OCI-LY1 (cell line): ENCODE measurements at regions not wholly inside any gene's neighbourhood (a gene's known extent, or its start where the extent isn't known, plus 50 kb on each side); places are given as distances from the start of the nearest gene placed in this dataset.

Experiments
- CTCF ChIP-seq: fragments of 200-600 bp; sonication (generic), shearing (Covaris generic); IDR thresholded peaks from 2 replicates; pipeline ENCODE4 v1.5.1; 2017; ENCODE audit warnings: mild to moderate bottlenecking, antibody characterized with exemption, low read length, moderate library complexity, mixed read lengths
- EZH2 ChIP-seq: fragments of 200-600 bp; sonication (generic), shearing (Covaris generic); IDR thresholded peaks from 2 replicates; pipeline ENCODE4 v1.8.0; 2017; ENCODE audit warnings: borderline replicate concordance, mixed run types, mild to moderate bottlenecking, antibody characterized with exemption, low read length, moderate library complexity, mixed read lengths

- TF ChIP-seq CTCF, result no peak
- no peak for TF ChIP-seq EZH2
These were observed 389.1 kb downstream of the ETS1 start for GRCh38 chr11:128198216-128198772.
